Smooth muscle cell (in vitro differentiated cells): ENCODE measurements at regions not wholly inside any gene's neighbourhood (a gene's known extent, or its start where the extent isn't known, plus 50 kb on each side); places are given as distances from the start of the nearest gene placed in this dataset.

Source experiments
- DNase-seq: peaks from one replicate; lab custom pipeline; 2025; ENCODE audit not compliant: unreplicated experiment; lab: John Stamatoyannopoulos, UW
- H2AFZ ChIP-seq: fragments of 200-600 bp; sonication (generic); 2 replicates; pipeline ENCODE4 v1.6.0; 2016; ENCODE audit warnings: antibody characterized with exemption, low read depth, mild to moderate bottlenecking
- H3F3A ChIP-seq: fragments of 200-600 bp; sonication (generic); 2 replicates; pipeline ENCODE4 v1.6.0; 2017; ENCODE audit warnings: antibody characterized with exemption, low read depth
- H3K27ac ChIP-seq: fragments of 200-600 bp; sonication (generic); 2 replicates; pipeline ENCODE4 v1.5.1; 2016; ENCODE audit warnings: low read depth, mild to moderate bottlenecking
- H3K27me3 ChIP-seq: fragments of 200-600 bp; sonication (generic); 2 replicates; pipeline ENCODE4 v1.6.1; 2016; ENCODE audit warnings: low read depth, mild to moderate bottlenecking
- H3K36me3 ChIP-seq: fragments of 200-600 bp; sonication (generic); 2 replicates; pipeline ENCODE4 v1.5.1; 2016; ENCODE audit warnings: low read depth
- H3K4me1 ChIP-seq: fragments of 200-600 bp; sonication (generic); 2 replicates; pipeline ENCODE4 v1.5.1; 2016; ENCODE audit warnings: low read depth
- H3K4me2 ChIP-seq: fragments of 200-600 bp; sonication (generic); 2 replicates; pipeline ENCODE4 v1.6.0; 2016; ENCODE audit warnings: mild to moderate bottlenecking
- H3K4me3 ChIP-seq: fragments of 200-600 bp; sonication (generic); 2 replicates; pipeline ENCODE4 v1.5.1; 2016; ENCODE audit warnings: mild to moderate bottlenecking
- H3K79me2 ChIP-seq: fragments of 200-600 bp; sonication (generic); 2 replicates; pipeline ENCODE4 v1.6.0; 2016; ENCODE audit warnings: low read depth, mild to moderate bottlenecking
- H3K9ac ChIP-seq: fragments of 200-600 bp; sonication (generic); 2 replicates; pipeline ENCODE4 v1.6.0; 2016; ENCODE audit warnings: low read depth
- H3K9me3 ChIP-seq: fragments of 200-600 bp; sonication (generic); replicated peaks from 2 replicates; pipeline ENCODE4 v1.5.1; 2016; ENCODE audit warnings: low read depth
- H4K20me1 ChIP-seq: fragments of 200-600 bp; sonication (generic); 2 replicates; pipeline ENCODE4 v1.6.0; 2016; ENCODE audit warnings: low read depth
- CTCF ChIP-seq: fragments of 200-600 bp; sonication (generic); IDR thresholded peaks from 2 replicates; pipeline ENCODE4 v1.5.1; 2017; ENCODE audit warnings: borderline replicate concordance, mild to moderate bottlenecking, antibody characterized with exemption; ENCODE audit not compliant: insufficient read depth, poor library complexity, severe bottlenecking
- WGBS: methylation state at CpG from one replicate; pipeline ENCODE4 v1.1.7; 2016; ENCODE audit warnings: low lambda C conversion rate; 5-methylcytosine and 5-hydroxymethylcytosine counted together

- WGBS: 89% methylated on average over 1 of the region's 1 CpG
Observed at GRCh38 chr4:66429276-66429675, 759.0 kb upstream of the EPHA5 start.

GRCh38 chr4:66416425-66416824, 746.1 kb upstream of the EPHA5 start:
- H3K27ac ChIP-seq: no peak overlapping the region
- TF ChIP-seq CTCF: no peak
- DNase-seq: no peak
- H3F3A ChIP-seq: no peaks in the 10 kb centered on the region
- no peak overlapping the region for H3K4me2 ChIP-seq
- no peaks in the 10 kb centered on the region for H3K79me2 ChIP-seq
- H3K9ac ChIP-seq: no peak overlapping the region
- no peaks in the 10 kb centered on the region for H4K20me1 ChIP-seq
- no peaks in the 10 kb centered on the region for H3K27me3 ChIP-seq
- no peak overlapping the region for H2AFZ ChIP-seq
- H3K4me1 ChIP-seq: no peaks in the 10 kb centered on the region
- 87% methylated on average over 4 of the region's 4 CpGs for WGBS
- H3K4me3 ChIP-seq: no peak overlapping the region
- H3K36me3 ChIP-seq: no peaks in the 10 kb centered on the region
- H3K9me3 ChIP-seq: no peaks in the 10 kb centered on the region

More at GRCh38 chr4:66429276-66429675, 759.0 kb upstream of the EPHA5 start:
- DNase-seq: no peak
- no peak for TF ChIP-seq CTCF
- Histone ChIP-seq H3K4me3 (no peak overlapping the region), H3K79me2 (no peaks in the 10 kb centered on the region), H3K4me2 (no peak overlapping the region), H3K9me3 (no peaks in the 10 kb centered on the region), H3K9ac (no peak overlapping the region), H3K27ac (no peak overlapping the region), H4K20me1 (no peaks in the 10 kb centered on the region), H3K36me3 (no peaks in the 10 kb centered on the region), H3K4me1 (peaks cover 5% of the 10 kb centered on the region), H3F3A (no peaks in the 10 kb centered on the region), H3K27me3 (no peaks in the 10 kb centered on the region), H2AFZ (peak overlapping the region; percentile 15)

GRCh38 chr4:66404141-66404540, 733.9 kb upstream of the EPHA5 start:
- Histone ChIP-seq H3K27ac (no peak overlapping the region), H3K79me2 (no peaks in the 10 kb centered on the region), H3K27me3 (no peaks in the 10 kb centered on the region), H3F3A (no peaks in the 10 kb centered on the region), H4K20me1 (no peaks in the 10 kb centered on the region), H3K4me3 (no peak overlapping the region), H3K9ac (no peak overlapping the region), H3K4me2 (no peak overlapping the region), H3K4me1 (no peaks in the 10 kb centered on the region), H2AFZ (no peak overlapping the region), H3K9me3 (no peaks in the 10 kb centered on the region), H3K36me3 (no peaks in the 10 kb centered on the region)
- no peak for TF ChIP-seq CTCF
- 85% methylated on average over 5 of the region's 5 CpGs for WGBS
- DNase-seq: no peak

- no peaks in the 10 kb centered on the region for H3F3A ChIP-seq
- no peaks in the 10 kb centered on the region for H4K20me1 ChIP-seq
- WGBS: 65% methylated on average over 1 of the region's 1 CpG
- DNase-seq: no peak
- TF ChIP-seq CTCF: no peak
- no peaks in the 10 kb centered on the region for H3K4me1 ChIP-seq
- no peaks in the 10 kb centered on the region for H3K9me3 ChIP-seq
- no peak overlapping the region for H3K4me2 ChIP-seq
- no peaks in the 10 kb centered on the region for H3K79me2 ChIP-seq
- no peak overlapping the region for H3K4me3 ChIP-seq
- no peak overlapping the region for H3K9ac ChIP-seq
- no peaks in the 10 kb centered on the region for H3K36me3 ChIP-seq
- no peak overlapping the region for H3K27ac ChIP-seq
- no peaks in the 10 kb centered on the region for H3K27me3 ChIP-seq
- H2AFZ ChIP-seq: no peak overlapping the region
Observed at GRCh38 chr4:66376921-66377320, 706.6 kb upstream of the EPHA5 start.
